GM12892 (cell line): ENCODE measurements at regions not wholly inside any gene's neighbourhood (a gene's known extent, or its start where the extent isn't known, plus 50 kb on each side); places are given as distances from the start of the nearest gene placed in this dataset.

ENCODE experiments used
- POLR2A ChIP-seq: IDR thresholded peaks from 2 replicates; pipeline ENCODE4 v1.6.1; 2011; ENCODE audit warnings: low read depth, low read length, control low read depth
- POLR2AphosphoS5 ChIP-seq: IDR thresholded peaks from 2 replicates; pipeline ENCODE4 v1.6.1; 2011; ENCODE audit warnings: low read depth, low read length, control low read depth

DNA sequence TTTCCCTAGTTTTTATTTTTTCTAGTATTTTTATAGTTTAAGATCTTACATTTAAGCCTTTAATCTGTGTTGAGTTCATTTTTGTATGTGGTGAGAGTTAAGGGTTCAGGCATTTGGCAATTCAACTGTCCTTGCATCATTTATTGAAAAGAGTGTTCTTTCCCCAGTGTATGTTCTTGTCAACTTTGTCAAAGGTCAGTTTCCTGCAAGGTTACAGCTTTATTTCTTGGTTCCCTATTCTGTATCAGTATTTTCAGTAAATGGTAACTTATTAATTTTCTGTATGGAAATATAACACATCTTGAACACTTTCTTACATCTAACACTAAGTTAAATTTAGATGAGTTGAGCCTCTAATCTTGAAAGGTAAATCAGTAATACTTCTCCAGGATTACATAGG lies 1770.1 kb downstream of the OTOL1 start:
- TF ChIP-seq POLR2AphosphoS5 (no peak), POLR2A (no peak)
